Astrocyte (in vitro differentiated cells and primary cell): ENCODE measurements at regions not wholly inside any gene's neighbourhood (a gene's known extent, or its start where the extent isn't known, plus 50 kb on each side); places are given as distances from the start of the nearest gene placed in this dataset.

ENCODE experiments used
- DNase-seq: peaks from one replicate; pipeline ENCODE4 v3.0.0-alpha.2; 2010; ENCODE audit warnings: low read depth
- FAIRE-seq: peaks from 2 replicates; lab custom pipeline; 2011; peaks lifted over from hg19 to GRCh38; lab: Jason Lieb, UNC
- H2AFZ ChIP-seq: 2 replicates; pipeline ENCODE4 v1.6.0; 2012; ENCODE audit warnings: low read depth, low read length, inconsistent platforms
- H3K27ac ChIP-seq: 2 replicates; pipeline ENCODE4 v1.5.1; 2011; ENCODE audit warnings: low read depth, low read length, inconsistent platforms
- H3K27me3 ChIP-seq: 2 replicates; pipeline ENCODE4 v1.6.0; 2011; ENCODE audit warnings: low read length, inconsistent platforms; ENCODE audit not compliant: insufficient read depth
- H3K36me3 ChIP-seq: 2 replicates; pipeline ENCODE4 v1.5.1; 2011; ENCODE audit warnings: low read length, inconsistent platforms; ENCODE audit not compliant: insufficient read depth
- H3K4me1 ChIP-seq: 2 replicates; pipeline ENCODE4 v1.5.1; 2011; ENCODE audit warnings: low read length, inconsistent platforms; ENCODE audit not compliant: insufficient read depth
- H3K4me2 ChIP-seq: 2 replicates; pipeline ENCODE4 v1.6.0; 2012; ENCODE audit warnings: low read length, inconsistent platforms
- H3K4me3 ChIP-seq: 2 replicates; pipeline ENCODE4 v1.5.1; 2011; ENCODE audit warnings: low read depth, mild to moderate bottlenecking, low read length, inconsistent platforms; ENCODE audit not compliant: insufficient read depth
- H3K79me2 ChIP-seq: 2 replicates; pipeline ENCODE4 v1.6.0; 2012; ENCODE audit warnings: mild to moderate bottlenecking, low read length, inconsistent platforms; ENCODE audit not compliant: insufficient read depth
- H3K9ac ChIP-seq: 2 replicates; pipeline ENCODE4 v1.6.0; 2012; ENCODE audit warnings: mild to moderate bottlenecking, low read length, inconsistent platforms
- H3K9me3 ChIP-seq: 2 replicates; pipeline ENCODE4 v1.5.1; 2012; ENCODE audit warnings: low read depth, mild to moderate bottlenecking, low read length, inconsistent platforms; ENCODE audit not compliant: insufficient read depth
- H4K20me1 ChIP-seq: 2 replicates; pipeline ENCODE4 v1.6.0; 2012; ENCODE audit warnings: low read length, inconsistent platforms; ENCODE audit not compliant: insufficient read depth
- H3K27ac Mint-ChIP-seq: one replicate; pipeline ENCODE4 v1.8.0; 2021; ENCODE audit warnings: mild to moderate bottlenecking, mixed read lengths; ENCODE audit not compliant: unreplicated experiment
- H3K27me3 Mint-ChIP-seq: one replicate; pipeline ENCODE4 v1.8.0; 2021; ENCODE audit warnings: low read depth, mixed read lengths; ENCODE audit not compliant: unreplicated experiment
- H3K36me3 Mint-ChIP-seq: one replicate; pipeline ENCODE4 v1.8.0; 2021; ENCODE audit warnings: low read depth, mixed read lengths; ENCODE audit not compliant: unreplicated experiment
- H3K4me1 Mint-ChIP-seq: one replicate; pipeline ENCODE4 v1.8.0; 2021; ENCODE audit warnings: low read depth, mixed read lengths; ENCODE audit not compliant: unreplicated experiment
- H3K4me3 Mint-ChIP-seq: one replicate; pipeline ENCODE4 v1.8.0; 2021; ENCODE audit warnings: mild to moderate bottlenecking, moderate library complexity, mixed read lengths; ENCODE audit not compliant: unreplicated experiment
- H3K9me3 Mint-ChIP-seq: one replicate; pipeline ENCODE4 v1.8.0; 2021; ENCODE audit warnings: mild to moderate bottlenecking, mixed read lengths; ENCODE audit not compliant: unreplicated experiment
- EZH2 ChIP-seq: IDR thresholded peaks from 2 replicates; pipeline ENCODE4 v1.6.1; 2012; ENCODE audit warnings: mild to moderate bottlenecking, low read length, inconsistent platforms; ENCODE audit not compliant: insufficient read depth
- TF ChIP-seq, protein P1 (sequence below): IDR thresholded peaks from 2 replicates; pipeline ENCODE4 v1.5.1; 2011; ENCODE audit warnings: low read depth, mild to moderate bottlenecking, inconsistent platforms, low read length, moderate library complexity; ENCODE audit not compliant: insufficient read depth

DNA sequence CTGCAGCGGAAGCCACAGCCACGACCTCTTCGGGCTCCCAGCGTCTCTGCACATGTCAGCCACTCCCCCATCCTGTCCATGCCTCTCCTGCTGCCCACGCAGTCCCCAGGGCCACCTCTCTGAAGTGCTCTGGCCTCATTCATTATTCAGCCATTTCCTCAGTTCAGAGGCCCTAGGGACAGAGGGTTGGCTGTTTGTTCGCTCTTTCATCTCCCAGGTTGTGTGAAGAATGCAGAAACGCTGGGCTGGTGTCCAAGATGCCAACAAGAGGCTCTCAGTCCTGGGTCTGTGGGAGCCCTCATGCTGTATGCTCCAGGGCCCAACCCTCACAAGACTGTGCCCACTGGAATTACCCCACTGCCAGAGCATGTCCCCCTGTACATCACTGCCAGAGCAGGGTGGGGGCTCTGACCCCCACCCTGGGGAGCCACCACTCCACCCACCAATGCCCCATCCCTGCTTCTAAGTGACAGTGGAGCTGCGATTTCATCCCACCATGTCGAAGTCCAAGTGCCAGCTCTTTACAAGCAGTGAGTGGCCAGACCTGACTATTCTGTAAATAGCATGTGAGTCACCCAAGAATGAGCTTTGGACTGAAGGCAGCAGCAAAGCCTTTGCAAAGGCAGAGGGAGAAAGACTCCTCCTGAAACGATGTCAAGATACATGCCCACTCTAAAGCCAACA, 209.6 kb downstream of the BUD13 start:
- Mint-ChIP-seq H3K4me1 (peaks cover 12% of the 10 kb centered on the region), H3K9me3 (peaks cover 6% of the 10 kb centered on the region), H3K27me3 (peaks cover 44% of the 10 kb centered on the region), H3K4me3 (no peak overlapping the region), H3K27ac (no peak overlapping the region), H3K36me3 (no peaks in the 10 kb centered on the region)
- TF ChIP-seq, protein P1, sequence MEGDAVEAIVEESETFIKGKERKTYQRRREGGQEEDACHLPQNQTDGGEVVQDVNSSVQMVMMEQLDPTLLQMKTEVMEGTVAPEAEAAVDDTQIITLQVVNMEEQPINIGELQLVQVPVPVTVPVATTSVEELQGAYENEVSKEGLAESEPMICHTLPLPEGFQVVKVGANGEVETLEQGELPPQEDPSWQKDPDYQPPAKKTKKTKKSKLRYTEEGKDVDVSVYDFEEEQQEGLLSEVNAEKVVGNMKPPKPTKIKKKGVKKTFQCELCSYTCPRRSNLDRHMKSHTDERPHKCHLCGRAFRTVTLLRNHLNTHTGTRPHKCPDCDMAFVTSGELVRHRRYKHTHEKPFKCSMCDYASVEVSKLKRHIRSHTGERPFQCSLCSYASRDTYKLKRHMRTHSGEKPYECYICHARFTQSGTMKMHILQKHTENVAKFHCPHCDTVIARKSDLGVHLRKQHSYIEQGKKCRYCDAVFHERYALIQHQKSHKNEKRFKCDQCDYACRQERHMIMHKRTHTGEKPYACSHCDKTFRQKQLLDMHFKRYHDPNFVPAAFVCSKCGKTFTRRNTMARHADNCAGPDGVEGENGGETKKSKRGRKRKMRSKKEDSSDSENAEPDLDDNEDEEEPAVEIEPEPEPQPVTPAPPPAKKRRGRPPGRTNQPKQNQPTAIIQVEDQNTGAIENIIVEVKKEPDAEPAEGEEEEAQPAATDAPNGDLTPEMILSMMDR: no peak
- TF ChIP-seq EZH2: no peak
- DNase-seq: peak; percentile 51
- Histone ChIP-seq H3K27ac (no peak overlapping the region), H2AFZ (peak overlapping the region; percentile 41), H3K79me2 (no peaks in the 10 kb centered on the region), H3K36me3 (no peaks in the 10 kb centered on the region), H3K9me3 (no peaks in the 10 kb centered on the region), H3K4me1 (peaks cover 20% of the 10 kb centered on the region), H3K27me3 (no peaks in the 10 kb centered on the region), H3K4me2 (peak overlapping the region; percentile 48), H4K20me1 (no peaks in the 10 kb centered on the region), H3K4me3 (no peak overlapping the region), H3K9ac (no peak overlapping the region)
- no peak for FAIRE-seq

DNA sequence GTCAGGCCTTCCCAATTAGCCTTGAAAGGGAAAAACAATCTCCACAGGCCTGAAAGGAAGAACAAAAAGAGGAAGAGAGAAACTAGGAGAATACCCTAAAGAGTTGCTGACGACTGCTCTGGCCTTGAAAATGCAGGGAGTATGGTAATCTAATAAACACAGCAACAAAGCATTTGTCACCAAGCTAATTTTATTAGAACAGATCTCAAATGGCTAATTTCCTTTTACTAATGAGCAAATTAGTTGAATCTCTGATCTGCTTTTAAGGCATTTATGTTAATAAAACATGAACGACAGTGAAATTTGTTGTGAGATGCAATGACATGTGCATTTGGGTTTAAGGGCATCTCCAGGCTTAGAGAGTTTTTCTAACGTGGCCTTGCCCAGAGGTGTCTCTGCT, 212.2 kb downstream of the BUD13 start:
- Histone ChIP-seq H3K9me3 (no peaks in the 10 kb centered on the region), H3K79me2 (no peaks in the 10 kb centered on the region), H4K20me1 (no peaks in the 10 kb centered on the region), H2AFZ (no peak overlapping the region), H3K9ac (no peak overlapping the region), H3K4me3 (no peak overlapping the region), H3K4me1 (peaks cover 25% of the 10 kb centered on the region), H3K27ac (no peak overlapping the region), H3K27me3 (no peaks in the 10 kb centered on the region), H3K4me2 (no peak overlapping the region), H3K36me3 (no peaks in the 10 kb centered on the region)
- peaks cover 6% of the 10 kb centered on the region for H3K9me3 Mint-ChIP-seq
- no peak for TF ChIP-seq EZH2
- TF ChIP-seq, protein P1: no peak
- no peak for FAIRE-seq
- H3K27ac Mint-ChIP-seq: no peak overlapping the region
- no peak overlapping the region for H3K4me3 Mint-ChIP-seq
- peaks cover 14% of the 10 kb centered on the region for H3K4me1 Mint-ChIP-seq
- H3K36me3 Mint-ChIP-seq: no peaks in the 10 kb centered on the region
- no peak for DNase-seq
- peaks cover 43% of the 10 kb centered on the region for H3K27me3 Mint-ChIP-seq

GRCh38 chr11:116558504-116559211, 214.1 kb downstream of the BUD13 start:
- Histone ChIP-seq H3K4me3 (no peak overlapping the region), H2AFZ (peak overlapping the region; percentile 4), H3K4me2 (peak overlapping the region; percentile 39), H3K27me3 (no peaks in the 10 kb centered on the region), H3K9ac (no peak overlapping the region), H4K20me1 (no peaks in the 10 kb centered on the region), H3K79me2 (no peaks in the 10 kb centered on the region), H3K36me3 (no peaks in the 10 kb centered on the region), H3K27ac (no peak overlapping the region), H3K4me1 (peaks cover 24% of the 10 kb centered on the region), H3K9me3 (no peaks in the 10 kb centered on the region)
- Mint-ChIP-seq H3K4me3 (no peak overlapping the region), H3K27ac (no peak overlapping the region), H3K4me1 (peaks cover 12% of the 10 kb centered on the region), H3K27me3 (peaks cover 44% of the 10 kb centered on the region), H3K36me3 (no peaks in the 10 kb centered on the region), H3K9me3 (peaks cover 5% of the 10 kb centered on the region)
- TF ChIP-seq, protein P1: no peak
- TF ChIP-seq EZH2: no peak
- FAIRE-seq (peak; percentile 43), DNase-seq (peak; percentile 52)
